Mesenchymal stem cell (in vitro differentiated cells and primary cell): ENCODE measurements at regions not wholly inside any gene's neighbourhood (a gene's known extent, or its start where the extent isn't known, plus 50 kb on each side); places are given as distances from the start of the nearest gene placed in this dataset.
A peak's percentile ranks its signal among the peaks of the same experiment; 100 is the strongest.

Experiments
- DNase-seq: peaks from one replicate; pipeline ENCODE4 v3.0.0-alpha.2; 2013
- H2AFZ ChIP-seq: one replicate; pipeline ENCODE4 v1.6.1; 2013; ENCODE audit warnings: low read depth, mild to moderate bottlenecking, control low read depth, inconsistent platforms, low read length, moderate library complexity
- H2AK5ac ChIP-seq: 2 replicates; pipeline ENCODE4 v1.6.1; 2013; ENCODE audit warnings: low read length, moderate library complexity, mild to moderate bottlenecking, inconsistent platforms; ENCODE audit not compliant: severe bottlenecking
- H2BK120ac ChIP-seq: one replicate; pipeline ENCODE4 v1.6.1; 2013; ENCODE audit warnings: low read depth, mild to moderate bottlenecking, inconsistent platforms, low read length, moderate library complexity
- H2BK12ac ChIP-seq, 2 experiments: one replicate each; pipeline ENCODE4 v1.6.1; 2013; ENCODE audit warnings: inconsistent platforms in 2 of 2, low read length in 2 of 2, mild to moderate bottlenecking in 2 of 2, moderate library complexity in 2 of 2, control low read depth in 1 of 2
- H2BK15ac ChIP-seq: one replicate; pipeline ENCODE4 v1.6.1; 2013; ENCODE audit warnings: mild to moderate bottlenecking, low read depth, inconsistent platforms; ENCODE audit not compliant: poor library complexity, severe bottlenecking
- H2BK5ac ChIP-seq: 2 replicates; pipeline ENCODE4 v1.6.1; 2013; ENCODE audit warnings: low read depth, mild to moderate bottlenecking, low read length, control low read depth, inconsistent platforms; ENCODE audit not compliant: poor library complexity, severe bottlenecking
- H3K14ac ChIP-seq, 2 experiments: one replicate each; pipeline ENCODE4 v1.6.1; 2013; ENCODE audit warnings: inconsistent platforms in 2 of 2, low read length in 2 of 2, control low read depth in 1 of 2, mild to moderate bottlenecking in 1 of 2, moderate library complexity in 1 of 2
- H3K18ac ChIP-seq, 2 experiments: one replicate each; pipeline ENCODE4 v1.6.1; 2013; ENCODE audit warnings: inconsistent platforms in 2 of 2, low read length in 2 of 2, control low read depth in 1 of 2, low read depth in 1 of 2, mild to moderate bottlenecking in 1 of 2
- H3K23ac ChIP-seq, 2 experiments: one replicate each; pipeline ENCODE4 v1.6.1; 2013; ENCODE audit warnings: inconsistent platforms in 2 of 2, low read length in 2 of 2, mild to moderate bottlenecking in 2 of 2, moderate library complexity in 2 of 2, control low read depth in 1 of 2
- H3K27ac ChIP-seq: 2 replicates; pipeline ENCODE4 v1.5.1; 2013; ENCODE audit warnings: mild to moderate bottlenecking, moderate library complexity, low read length, control low read depth, inconsistent platforms; ENCODE audit not compliant: poor library complexity, severe bottlenecking
- H3K27me3 ChIP-seq, 2 experiments: 2 replicates each; pipeline versions ENCODE4 v1.6.1 to v1.7.0; 2013; ENCODE audit warnings: low read length in 2 of 2, mild to moderate bottlenecking in 2 of 2, moderate library complexity in 2 of 2, control low read depth in 1 of 2, inconsistent platforms in 1 of 2; ENCODE audit not compliant: control insufficient read depth in 1 of 2, insufficient read depth in 1 of 2
- H3K36me3 ChIP-seq, 2 experiments: 2 replicates each; pipeline versions ENCODE4 v1.6.1 to v1.7.0; 2013; ENCODE audit warnings: low read length in 2 of 2, control low read depth in 1 of 2, inconsistent platforms in 1 of 2, low read depth in 1 of 2, mild to moderate bottlenecking in 1 of 2; ENCODE audit not compliant: insufficient read depth in 2 of 2, control insufficient read depth in 1 of 2
- H3K4ac ChIP-seq, 2 experiments: one replicate each; pipeline ENCODE4 v1.6.1; 2013; ENCODE audit warnings: inconsistent platforms in 2 of 2, low read length in 2 of 2, mild to moderate bottlenecking in 2 of 2, moderate library complexity in 2 of 2, control low read depth in 1 of 2, low read depth in 1 of 2
- H3K4me1 ChIP-seq: 2 replicates; pipeline ENCODE4 v1.6.1; 2013; ENCODE audit warnings: low read depth, low read length, control low read depth; ENCODE audit not compliant: control insufficient read depth, insufficient read depth
- H3K4me2 ChIP-seq: 2 replicates; pipeline ENCODE4 v1.6.1; 2013; ENCODE audit warnings: low read length, mild to moderate bottlenecking, inconsistent platforms; ENCODE audit not compliant: poor library complexity, severe bottlenecking
- H3K4me3 ChIP-seq, 2 experiments: 2 replicates each; pipeline versions ENCODE4 v1.5.1 to v1.7.0; 2013; ENCODE audit warnings: low read length in 2 of 2, mild to moderate bottlenecking in 2 of 2, control low read depth in 1 of 2, low read depth in 1 of 2; ENCODE audit not compliant: insufficient read depth in 1 of 2
- H3K79me1 ChIP-seq: replicated peaks from 2 replicates; pipeline ENCODE4 v1.6.1; 2013; ENCODE audit warnings: mild to moderate bottlenecking, control low read depth, low read length, inconsistent platforms; ENCODE audit not compliant: poor library complexity, severe bottlenecking
- H3K9ac ChIP-seq: 2 replicates; pipeline ENCODE4 v1.7.0; 2013; ENCODE audit warnings: mild to moderate bottlenecking, low read length, moderate library complexity
- H3K9me3 ChIP-seq: 2 replicates; pipeline ENCODE4 v1.7.0; 2013; ENCODE audit warnings: mild to moderate bottlenecking, low read length; ENCODE audit not compliant: control insufficient read depth
- H4K8ac ChIP-seq: one replicate; pipeline ENCODE4 v1.6.1; 2013; ENCODE audit warnings: inconsistent platforms, mild to moderate bottlenecking, low read length, moderate library complexity
- H4K91ac ChIP-seq: one replicate; pipeline ENCODE4 v1.6.1; 2013; ENCODE audit warnings: mild to moderate bottlenecking, low read length, inconsistent platforms
- WGBS: methylation state at CpG from one replicate; pipeline ENCODE4 v1.1.7; 2013; ENCODE audit warnings: mixed read lengths; 5-methylcytosine and 5-hydroxymethylcytosine counted together

- H2BK120ac ChIP-seq = no peak overlapping the region
- H2AK5ac ChIP-seq = no peak overlapping the region
- H2BK12ac ChIP-seq = no peak overlapping the region
- H3K4me1 ChIP-seq = no peaks in the 10 kb centered on the region
- H3K36me3 ChIP-seq = no peaks in the 10 kb centered on the region
- no peak overlapping the region for H4K91ac ChIP-seq
- no peak overlapping the region for H2BK5ac ChIP-seq
- H2AFZ ChIP-seq = no peak overlapping the region
- no peak overlapping the region for H2BK15ac ChIP-seq
- H3K79me1 ChIP-seq = no peaks in the 10 kb centered on the region
- H3K4me2 ChIP-seq = no peak overlapping the region
- no peak overlapping the region for H3K18ac ChIP-seq
- H4K8ac ChIP-seq = no peak overlapping the region
- peaks cover 21% of the 10 kb centered on the region for H3K9me3 ChIP-seq
- H3K4me3 ChIP-seq = no peak overlapping the region
- no peak overlapping the region for H3K4ac ChIP-seq
- no peak overlapping the region for H3K23ac ChIP-seq
- H3K14ac ChIP-seq = no peak overlapping the region
- no peak overlapping the region for H3K27ac ChIP-seq
- no peaks in the 10 kb centered on the region for H3K27me3 ChIP-seq
- WGBS = no CpG with 5 or more reads among the region's 1 CpG
- no peak for DNase-seq
- no peak overlapping the region for H3K9ac ChIP-seq
Observed at GRCh38 chr5:104659497-104659896, 1096.9 kb upstream of the NUDT12 start.

- no peak overlapping the region for H4K8ac ChIP-seq
- H3K36me3 ChIP-seq = no peaks in the 10 kb centered on the region
- no peak overlapping the region for H3K9ac ChIP-seq
- no peak for DNase-seq
- peak overlapping the region; percentile 66 for H4K91ac ChIP-seq
- no peaks in the 10 kb centered on the region for H3K27me3 ChIP-seq
- H3K4ac ChIP-seq = no peak overlapping the region
- no peak overlapping the region for H2BK15ac ChIP-seq
- H3K14ac ChIP-seq = peak overlapping the region in 1 of 2 experiments; percentile 44
- H3K79me1 ChIP-seq = no peaks in the 10 kb centered on the region
- no peak overlapping the region for H3K18ac ChIP-seq
- H2BK120ac ChIP-seq = no peak overlapping the region
- peaks cover 32% of the 10 kb centered on the region for H3K9me3 ChIP-seq
- no peak overlapping the region for H2BK12ac ChIP-seq
- H2AK5ac ChIP-seq = no peak overlapping the region
- no peaks in the 10 kb centered on the region for H3K4me1 ChIP-seq
- no peak overlapping the region for H3K4me3 ChIP-seq
- no peak overlapping the region for H3K23ac ChIP-seq
- no peak overlapping the region for H2AFZ ChIP-seq
- no peak overlapping the region for H3K4me2 ChIP-seq
- H3K27ac ChIP-seq = no peak overlapping the region
- WGBS = 89% methylated on average over 5 of the region's 5 CpGs
- H2BK5ac ChIP-seq = no peak overlapping the region
Observed at GRCh38 chr5:104652271-104652861, 1089.8 kb upstream of the NUDT12 start.

GRCh38 chr5:104650313-104651055, 1087.9 kb upstream of the NUDT12 start:
- no peaks in the 10 kb centered on the region for H3K27me3 ChIP-seq
- 67% methylated on average over 1 of the region's 3 CpGs for WGBS
- H3K4ac ChIP-seq = no peak overlapping the region
- no peak overlapping the region for H3K23ac ChIP-seq
- H4K91ac ChIP-seq = no peak overlapping the region
- no peak overlapping the region for H3K4me2 ChIP-seq
- no peak overlapping the region for H2BK5ac ChIP-seq
- no peak overlapping the region for H3K27ac ChIP-seq
- no peak overlapping the region for H4K8ac ChIP-seq
- no peak for DNase-seq
- no peak overlapping the region for H3K4me3 ChIP-seq
- H3K36me3 ChIP-seq = no peaks in the 10 kb centered on the region
- H2AFZ ChIP-seq = no peak overlapping the region
- no peaks in the 10 kb centered on the region for H3K79me1 ChIP-seq
- H3K14ac ChIP-seq = no peak overlapping the region
- H2BK12ac ChIP-seq = no peak overlapping the region
- H3K9ac ChIP-seq = no peak overlapping the region
- H2BK15ac ChIP-seq = no peak overlapping the region
- peaks cover 30% of the 10 kb centered on the region for H3K9me3 ChIP-seq
- no peak overlapping the region for H2BK120ac ChIP-seq
- no peak overlapping the region for H3K18ac ChIP-seq
- H3K4me1 ChIP-seq = no peaks in the 10 kb centered on the region
- H2AK5ac ChIP-seq = no peak overlapping the region

DNA sequence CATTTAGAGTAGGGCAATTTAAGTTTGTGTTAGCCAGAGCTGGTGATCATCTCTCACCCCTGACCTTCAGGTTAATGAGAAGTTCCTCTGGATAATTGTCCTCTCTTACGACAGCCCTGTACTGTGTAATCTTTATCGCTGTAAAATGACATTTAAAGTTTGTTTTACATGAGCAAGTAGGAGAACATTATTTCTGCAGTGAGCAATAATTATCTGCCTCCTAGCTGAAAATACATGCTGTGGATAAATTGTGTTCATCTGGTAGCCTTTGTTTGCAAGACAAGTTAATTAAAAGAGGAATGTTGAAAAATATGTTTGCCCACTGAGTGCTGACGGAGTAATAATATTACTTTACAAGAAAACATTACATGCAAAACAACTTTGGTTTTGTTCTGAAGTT, 1083.8 kb upstream of the NUDT12 start:
- WGBS = 53% methylated on average over 2 of the region's 3 CpGs
- H3K4me2 ChIP-seq = no peak overlapping the region

More for the DNA sequence above, 1083.8 kb upstream of the NUDT12 start:
- H3K27ac ChIP-seq = no peak overlapping the region
- no peaks in the 10 kb centered on the region for H3K79me1 ChIP-seq
- H3K18ac ChIP-seq = no peak overlapping the region
- DNase-seq = no peak
- no peak overlapping the region for H2BK15ac ChIP-seq
- no peak overlapping the region for H3K4ac ChIP-seq
- H3K4me1 ChIP-seq = no peaks in the 10 kb centered on the region
- no peaks in the 10 kb centered on the region for H3K27me3 ChIP-seq
- no peak overlapping the region for H2AK5ac ChIP-seq
- H3K4me3 ChIP-seq = no peak overlapping the region
- peaks cover 4% of the 10 kb centered on the region for H3K9me3 ChIP-seq
- no peak overlapping the region for H2AFZ ChIP-seq
- H3K14ac ChIP-seq = no peak overlapping the region
- no peaks in the 10 kb centered on the region for H3K36me3 ChIP-seq
- no peak overlapping the region for H4K8ac ChIP-seq
- no peak overlapping the region for H2BK5ac ChIP-seq
- no peak overlapping the region for H3K9ac ChIP-seq
- no peak overlapping the region for H2BK120ac ChIP-seq
- no peak overlapping the region for H4K91ac ChIP-seq
- no peak overlapping the region for H2BK12ac ChIP-seq
- no peak overlapping the region for H3K23ac ChIP-seq
